OCI-LY7 (cell line): ENCODE measurements at regions not wholly inside any gene's neighbourhood (a gene's known extent, or its start where the extent isn't known, plus 50 kb on each side); places are given as distances from the start of the nearest gene placed in this dataset.

Experiments used
- BruUV-seq: library from RNA; stranded (reverse); fragments of 400-500 nt; replicated peaks from 2 replicates; lab custom pipeline; 2021; lab: Mats Ljungman, UMichigan
- CTCF ChIA-PET: fragments of 300-600 bp; sonication (Branson Sonifier 250); formaldehyde crosslinking; loops from one replicate; lab custom pipeline; 2022; ENCODE audit warnings: antibody characterized with exemption; ENCODE audit not compliant: unreplicated experiment; lab: Charles Lee
- POLR2A ChIA-PET: fragments of 300-600 bp; sonication (Branson Sonifier 250); formaldehyde crosslinking; loops from one replicate; lab custom pipeline; 2022; ENCODE audit warnings: antibody characterized with exemption; lab: Charles Lee
- DNase-seq: peaks from one replicate; pipeline ENCODE4 v3.0.0-alpha.2; 2015; ENCODE audit warnings: low spot score
- H2AFZ ChIP-seq: fragments of 200-600 bp; sonication (generic), shearing (Covaris generic); 2 replicates; pipeline ENCODE4 v1.6.1; 2014; ENCODE audit warnings: mild to moderate bottlenecking, antibody characterized with exemption, low read length, moderate library complexity
- H3K27ac ChIP-seq: fragments of 200-600 bp; sonication (generic); 2 replicates; pipeline ENCODE4 v1.5.1; 2014; ENCODE audit warnings: mixed run types, low read depth, mild to moderate bottlenecking, moderate library complexity, low read length, inconsistent platforms; ENCODE audit not compliant: poor library complexity, severe bottlenecking
- H3K36me3 ChIP-seq: fragments of 200-600 bp; sonication (generic); 2 replicates; pipeline ENCODE4 v1.6.1; 2014; ENCODE audit warnings: mild to moderate bottlenecking, antibody characterized with exemption, low read length, moderate library complexity, mixed read lengths; ENCODE audit not compliant: insufficient read depth
- H3K4me1 ChIP-seq: fragments of 200-600 bp; sonication (generic); 2 replicates; pipeline ENCODE4 v1.5.1; 2014; ENCODE audit warnings: mild to moderate bottlenecking, low read length; ENCODE audit not compliant: insufficient read depth, poor library complexity, severe bottlenecking
- H3K4me2 ChIP-seq: fragments of 200-600 bp; sonication (generic); 2 replicates; pipeline ENCODE4 v1.6.1; 2014; ENCODE audit warnings: mild to moderate bottlenecking, low read length
- H3K4me3 ChIP-seq: fragments of 200-600 bp; sonication (generic); 2 replicates; pipeline ENCODE4 v1.5.1; 2014; ENCODE audit warnings: mild to moderate bottlenecking, low read depth, low read length; ENCODE audit not compliant: poor library complexity, severe bottlenecking
- H3K79me2 ChIP-seq: fragments of 200-600 bp; sonication (generic); 2 replicates; pipeline ENCODE4 v1.6.1; 2016; ENCODE audit warnings: low read depth, mild to moderate bottlenecking, low read length, moderate library complexity, mixed read lengths; ENCODE audit not compliant: insufficient read depth
- H3K9me2 ChIP-seq: fragments of 200-600 bp; sonication (generic); 2 replicates; pipeline ENCODE4 v1.6.1; 2016; ENCODE audit warnings: mild to moderate bottlenecking, low read length, mixed read lengths; ENCODE audit not compliant: insufficient read depth
- H3K9me3 ChIP-seq: fragments of 200-600 bp; sonication (generic); 2 replicates; pipeline ENCODE4 v1.6.1; 2014; ENCODE audit warnings: mild to moderate bottlenecking, mixed run types, low read length, mixed read lengths
- H4K20me1 ChIP-seq: fragments of 200-600 bp; sonication (generic); 2 replicates; pipeline ENCODE4 v1.6.1; 2014; ENCODE audit warnings: mild to moderate bottlenecking, antibody characterized with exemption, low read length, moderate library complexity, mixed read lengths; ENCODE audit not compliant: insufficient read depth
- CTCF ChIP-seq: fragments of 200-600 bp; sonication (generic); conservative IDR thresholded peaks from 2 replicates; pipeline ENCODE4 v1.5.1; 2014; ENCODE audit warnings: mild to moderate bottlenecking, antibody characterized with exemption, low read length, moderate library complexity, mixed read lengths
- EZH2phosphoT487 ChIP-seq: fragments of 200-600 bp; sonication (generic); IDR thresholded peaks from 2 replicates; pipeline ENCODE4 v1.6.1; 2018; ENCODE audit warnings: low read depth, borderline replicate concordance, mild to moderate bottlenecking, mixed run types, antibody characterized with exemption, low read length, moderate library complexity, mixed read lengths
- intact Hi-C: fragments of 100-400 bp; cut with micrococcal nuclease; formaldehyde crosslinking; loops from one replicate; pipeline ENCODE4 v1.10.0; 2022; ENCODE audit not compliant: unreplicated experiment

DNA sequence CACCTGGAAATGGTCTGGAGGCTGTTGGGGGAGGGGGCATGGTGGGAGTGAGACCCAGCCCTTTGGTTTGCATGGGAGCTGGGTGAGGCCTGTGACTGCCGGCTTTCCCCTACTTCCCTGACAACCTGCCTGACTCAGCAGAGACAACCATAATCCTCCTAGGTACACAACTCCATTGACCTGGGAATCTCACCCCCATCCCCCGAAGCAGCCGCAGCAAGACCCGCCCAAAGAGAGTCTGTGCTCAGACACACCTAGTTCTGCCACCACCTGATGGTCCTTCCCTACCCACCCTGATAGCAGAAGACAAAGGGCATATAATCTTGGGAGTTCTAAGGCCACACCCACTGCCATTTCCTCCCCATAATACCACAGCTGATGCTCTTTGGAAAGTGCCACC is 168.6 kb downstream of the GIPC2 start:
- POLR2A ChIA-PET: no interaction called here
- Histone ChIP-seq H3K4me3 (no peak overlapping the region), H3K9me2 (no peaks in the 10 kb centered on the region), H3K4me2 (no peak overlapping the region), H3K9me3 (no peaks in the 10 kb centered on the region), H2AFZ (no peak overlapping the region), H3K36me3 (no peaks in the 10 kb centered on the region), H3K79me2 (no peaks in the 10 kb centered on the region), H3K27ac (no peak overlapping the region), H3K4me1 (no peaks in the 10 kb centered on the region), H4K20me1 (no peaks in the 10 kb centered on the region)
- intact Hi-C loops: no loop called here
- CTCF ChIA-PET: no interaction called here
- BruUV-seq: no TSS peak
- TF ChIP-seq EZH2phosphoT487 (no peak), CTCF (no peak)
- DNase-seq: no peak

- Histone ChIP-seq H2AFZ (no peak overlapping the region), H3K4me3 (no peak overlapping the region), H3K27ac (no peak overlapping the region), H3K79me2 (no peaks in the 10 kb centered on the region), H3K36me3 (no peaks in the 10 kb centered on the region), H4K20me1 (no peaks in the 10 kb centered on the region), H3K9me3 (no peaks in the 10 kb centered on the region), H3K4me2 (no peak overlapping the region), H3K4me1 (no peaks in the 10 kb centered on the region), H3K9me2 (no peaks in the 10 kb centered on the region)
- no TSS peak for BruUV-seq
- ChIA-PET CTCF (no interaction called here), POLR2A (no interaction called here)
- DNase-seq: no peak
- no peak for TF ChIP-seq CTCF
- TF ChIP-seq EZH2phosphoT487: no peak
- intact Hi-C loops: no loop called here
These were observed 176.6 kb downstream of the GIPC2 start for GRCh38 chr1:78222225-78222959.

DNA sequence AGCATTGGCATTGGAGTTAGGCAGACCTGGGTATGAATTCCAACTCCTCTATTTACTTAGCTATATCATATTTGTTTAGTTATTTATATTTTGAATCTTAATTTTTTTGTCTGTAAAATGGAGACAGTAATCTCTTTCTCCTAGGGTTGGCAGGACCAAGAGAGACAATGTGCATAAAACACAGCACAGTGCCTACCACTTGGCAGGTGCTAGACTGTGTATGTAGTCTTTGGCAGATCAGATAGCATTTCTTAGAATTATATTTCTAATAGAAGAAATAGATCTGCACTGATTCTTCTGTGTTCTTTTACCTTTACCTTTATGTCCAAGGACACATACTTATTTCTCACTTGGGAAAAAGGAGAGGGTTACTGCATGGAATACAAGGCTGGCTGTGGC is 177.2 kb downstream of the GIPC2 start:
- CTCF ChIA-PET: no interaction called here
- H3K4me2 ChIP-seq: no peak overlapping the region
- TF ChIP-seq CTCF (no peak), EZH2phosphoT487 (no peak)
- no peaks in the 10 kb centered on the region for H4K20me1 ChIP-seq
- H3K9me2 ChIP-seq: no peaks in the 10 kb centered on the region
- DNase-seq: no peak
- no peak overlapping the region for H3K27ac ChIP-seq
- H3K9me3 ChIP-seq: no peaks in the 10 kb centered on the region
- no peak overlapping the region for H3K4me3 ChIP-seq
- H3K36me3 ChIP-seq: no peaks in the 10 kb centered on the region
- no peak overlapping the region for H2AFZ ChIP-seq
- no peaks in the 10 kb centered on the region for H3K4me1 ChIP-seq
- POLR2A ChIA-PET: no interaction called here
- intact Hi-C loops: no loop called here
- no peaks in the 10 kb centered on the region for H3K79me2 ChIP-seq
- no TSS peak for BruUV-seq
